DMS 273 treated with DMSO at 0.1 percent for 48 hours (cell line): ENCODE measurements at regions not wholly inside any gene's neighbourhood (a gene's known extent, or its start where the extent isn't known, plus 50 kb on each side); places are given as distances from the start of the nearest gene placed in this dataset.
"Not testable (repeated sequence)": the region's sequence is repeated elsewhere in the genome, so short reads cannot be mapped to it uniquely, and the experiment has no call there.

Source experiments
- DNase-seq: peaks from one replicate; lab custom pipeline; 2025; lab: John Stamatoyannopoulos, UW

DNA sequence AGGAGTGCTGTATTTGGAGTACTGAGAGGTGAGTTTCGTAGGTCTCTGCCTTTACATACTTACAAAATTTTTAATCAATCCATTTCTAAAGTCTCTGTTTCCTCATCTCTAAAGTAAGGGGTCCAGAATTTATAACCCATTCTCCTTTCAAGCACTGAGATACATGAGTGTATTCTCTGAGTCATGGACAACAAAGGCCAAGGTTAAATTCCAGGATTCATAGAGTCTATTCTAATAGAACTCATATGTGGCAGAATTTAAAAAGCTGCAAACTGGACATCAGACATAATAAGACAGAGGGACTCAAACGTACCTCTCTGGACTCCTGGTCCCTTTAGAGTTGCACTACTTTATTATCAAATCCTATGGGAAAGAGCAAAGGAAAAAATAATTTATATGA, 112.5 kb upstream of the SLIT3 start:
- no peak for DNase-seq

DNA sequence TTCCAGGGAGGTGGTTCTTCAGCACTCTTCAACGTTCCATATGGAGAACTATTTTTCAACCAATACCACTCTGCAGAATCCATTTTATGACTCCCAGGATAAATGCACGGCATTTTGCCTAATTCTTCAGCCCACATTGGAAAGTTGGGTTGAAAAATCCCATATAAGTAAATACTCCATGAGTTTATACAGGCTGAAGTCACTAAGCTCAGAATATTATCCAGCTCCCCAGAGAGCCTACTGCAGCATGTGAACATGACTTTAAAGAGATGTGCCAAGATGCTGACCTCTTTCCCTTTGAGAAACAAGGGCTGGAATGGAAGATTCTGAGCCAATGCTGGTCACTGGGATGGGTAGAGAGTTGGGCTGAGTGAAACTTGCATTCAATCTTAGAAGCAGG, 111.9 kb upstream of the SLIT3 start:
- no peak for DNase-seq

DNA sequence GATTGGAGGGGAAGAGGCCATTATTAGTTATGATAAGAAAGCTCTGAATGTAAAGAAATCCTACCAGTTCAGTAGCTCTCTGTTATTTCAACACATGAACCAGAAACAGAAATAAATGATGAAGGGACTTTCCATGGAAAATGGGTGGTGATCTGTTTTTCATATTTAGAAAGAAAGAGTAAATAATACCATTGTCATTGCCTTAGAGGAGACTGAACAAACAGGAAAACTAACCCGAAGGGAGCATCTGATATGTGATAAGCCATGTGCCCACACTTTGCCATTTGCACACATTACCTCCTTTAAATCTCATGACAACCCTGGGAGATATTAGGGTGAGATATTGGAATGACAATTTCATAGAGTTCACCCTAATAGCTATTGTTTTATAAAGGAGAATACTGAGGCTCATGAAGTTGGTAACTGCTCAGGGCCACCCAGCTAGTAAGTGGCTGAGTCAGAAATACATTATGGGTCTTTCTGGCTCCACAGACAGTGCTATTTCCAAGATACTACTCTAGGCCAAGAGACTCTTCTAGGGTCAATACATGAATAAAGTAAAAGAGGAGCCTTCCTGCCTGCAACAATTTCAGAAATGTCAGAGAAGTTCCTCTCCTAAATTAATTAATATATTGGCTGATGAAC, 111.0 kb upstream of the SLIT3 start:
- DNase-seq: no peak

DNA sequence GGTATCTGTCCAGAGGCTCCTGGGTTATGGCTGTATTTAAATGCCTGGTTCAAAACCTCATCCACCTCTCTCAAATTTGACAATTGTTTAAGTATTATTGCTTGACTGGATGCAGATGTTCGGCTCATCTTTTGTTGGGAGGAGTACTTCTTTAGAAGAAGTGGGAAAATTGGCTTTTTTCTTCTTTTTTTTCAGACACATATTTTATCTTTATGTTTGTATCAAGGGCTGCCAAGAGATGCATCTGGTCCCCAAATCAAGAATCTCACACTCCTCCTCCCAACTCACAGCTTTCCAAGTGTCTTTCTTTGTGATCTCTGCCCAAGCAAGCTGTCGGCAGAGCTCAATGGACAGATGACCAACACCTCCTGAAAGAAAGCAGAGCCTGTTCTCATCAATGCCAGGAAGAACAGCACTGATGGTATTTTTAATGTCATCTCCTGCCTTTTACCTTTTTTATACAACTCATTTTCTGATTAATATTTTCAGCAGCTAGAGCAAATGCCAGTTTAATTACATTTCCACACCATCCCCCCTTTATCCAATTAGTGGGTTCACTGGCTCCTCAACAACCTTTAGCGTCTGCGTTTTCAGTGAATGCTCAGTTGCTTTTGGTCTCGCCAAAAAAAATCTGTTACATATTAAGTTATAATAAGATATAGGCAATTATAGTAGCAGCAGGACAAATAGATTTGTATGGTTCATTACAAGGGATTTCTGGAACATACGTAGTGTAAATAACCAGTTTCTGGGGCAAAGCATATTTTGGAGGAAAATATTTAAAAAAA, 110.3 kb upstream of the SLIT3 start:
- no peak for DNase-seq

DNA sequence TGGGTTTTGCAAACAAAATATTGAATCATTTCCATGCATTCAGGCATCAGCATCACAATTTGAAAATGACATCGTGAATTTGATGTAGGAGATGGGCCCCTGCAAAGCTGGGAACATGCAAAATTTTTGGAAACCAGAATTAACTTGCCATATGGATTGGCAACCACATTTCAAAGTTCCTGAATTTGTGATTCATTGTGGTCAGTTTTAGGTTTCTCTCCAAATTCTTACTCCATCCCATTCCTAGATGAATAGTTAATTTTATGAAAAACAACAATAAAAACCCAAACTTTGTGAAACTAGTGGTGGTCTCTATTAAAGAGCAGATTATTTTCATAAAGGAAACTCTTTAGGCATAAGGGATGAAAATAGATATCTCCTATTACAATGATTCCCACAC, 107.8 kb upstream of the SLIT3 start:
- no peak for DNase-seq

DNA sequence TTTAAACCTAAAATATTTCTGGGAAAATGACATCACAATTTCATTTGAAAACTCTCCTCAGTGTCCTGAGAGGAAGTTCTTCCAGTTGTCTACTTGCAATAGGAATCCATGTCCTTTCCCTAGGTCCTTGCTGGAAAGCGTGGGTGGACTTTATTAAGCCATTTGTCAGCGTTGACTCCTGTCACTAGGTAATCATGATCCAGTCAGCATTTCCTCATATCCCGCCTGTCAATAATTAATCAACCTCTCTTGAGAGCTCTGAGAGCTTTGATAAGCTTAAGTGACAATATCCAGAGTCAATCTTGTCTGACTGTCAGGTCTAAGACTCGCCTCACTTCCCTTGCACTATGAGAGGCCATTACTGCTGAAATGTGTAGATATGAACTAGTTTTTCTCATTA, 107.2 kb upstream of the SLIT3 start:
- no peak for DNase-seq

DNA sequence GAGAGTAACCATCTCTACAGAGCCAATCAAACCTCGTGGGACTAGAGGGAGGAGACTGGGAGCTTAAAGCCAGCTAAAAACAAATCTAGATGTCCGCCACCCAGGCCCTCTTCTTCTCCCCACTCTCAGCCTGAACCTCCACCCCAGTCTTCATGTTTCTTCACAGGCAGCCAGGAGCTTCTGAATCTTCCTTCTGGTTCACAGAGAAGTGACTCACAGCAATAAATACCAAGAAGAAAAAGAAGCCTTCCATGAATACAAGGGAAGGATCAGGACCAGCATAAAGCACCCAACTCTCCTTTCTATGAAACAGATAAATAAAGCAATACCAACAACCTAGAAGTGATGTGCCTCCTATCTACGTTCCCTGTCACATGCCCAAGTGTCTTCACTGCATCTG, 103.3 kb upstream of the SLIT3 start:
- no peak for DNase-seq

DNA sequence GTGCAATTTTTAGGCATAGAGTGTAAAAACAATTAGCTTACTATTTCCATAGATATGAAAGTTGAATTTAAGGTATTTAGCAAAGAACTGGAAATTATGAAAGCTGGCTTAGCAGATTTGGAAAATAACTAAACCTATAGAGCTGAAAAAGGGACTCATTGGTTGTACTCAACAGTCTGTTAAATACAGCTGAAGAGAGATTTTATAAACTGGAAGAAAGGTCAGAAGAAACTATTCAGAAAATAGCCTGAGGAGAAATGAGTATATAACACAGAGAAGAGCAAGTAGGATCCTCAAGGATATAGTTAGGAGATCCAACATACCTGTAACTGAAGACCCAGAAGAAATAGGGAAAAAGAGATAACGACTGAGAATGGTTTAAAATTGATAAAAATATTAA, 97.6 kb upstream of the SLIT3 start:
- DNase-seq: no peak

DNA sequence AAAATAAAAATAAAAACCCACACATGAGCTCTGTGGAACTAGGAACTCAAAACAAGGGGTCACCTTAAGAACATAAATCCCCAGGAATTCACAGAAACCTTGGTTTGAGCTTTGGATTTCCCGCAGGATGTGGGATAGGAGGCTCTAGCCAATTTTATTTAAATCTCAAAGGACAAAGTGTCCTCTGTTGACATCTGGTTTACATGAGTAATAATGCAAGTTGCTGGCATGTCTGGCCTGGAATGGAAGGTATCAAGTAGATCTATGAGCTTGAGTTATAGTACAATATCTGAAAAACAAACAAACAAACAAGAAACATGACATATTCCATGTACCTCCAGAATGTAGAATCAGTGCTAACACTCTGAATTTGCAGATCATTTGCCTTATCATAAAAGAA, 94.2 kb upstream of the SLIT3 start:
- DNase-seq: no peak

DNA sequence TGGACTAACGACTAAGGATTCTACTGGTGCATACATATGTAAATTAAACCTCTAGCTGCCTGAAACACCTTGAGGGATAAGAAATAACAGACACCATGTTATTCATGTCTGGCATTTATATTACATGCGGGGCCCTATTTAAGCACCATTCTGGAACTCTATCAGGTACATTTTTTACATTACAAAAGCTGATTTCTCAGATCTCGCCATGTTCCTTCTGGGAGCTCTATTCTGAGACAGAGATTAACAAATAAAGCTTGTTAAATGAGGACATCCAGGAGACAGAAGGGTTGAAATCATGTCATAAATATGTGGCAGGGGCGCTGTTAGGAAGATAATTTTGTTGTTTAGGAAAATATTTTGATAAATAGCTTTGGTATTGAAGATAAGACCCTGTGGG, 93.4 kb upstream of the SLIT3 start:
- no peak for DNase-seq

DNA sequence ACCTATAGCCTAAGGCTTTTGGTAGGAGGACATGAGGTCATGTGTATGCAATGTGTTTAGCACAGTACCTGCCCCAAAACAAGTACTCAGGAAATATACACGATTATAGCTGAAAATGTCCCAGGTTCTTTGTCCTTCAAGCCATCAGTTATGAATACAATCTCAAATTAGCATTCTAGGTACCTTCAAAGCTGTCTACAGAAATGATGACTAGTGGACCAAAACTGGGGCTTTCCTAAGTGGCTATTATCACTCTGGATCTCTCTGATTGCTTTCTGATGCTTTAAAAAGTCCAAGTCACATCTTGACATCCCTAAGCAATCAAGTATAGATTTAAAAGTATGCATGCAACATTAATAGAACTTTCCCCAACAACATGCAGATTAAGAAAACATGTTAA, 93.0 kb upstream of the SLIT3 start:
- DNase-seq: no peak

DNA sequence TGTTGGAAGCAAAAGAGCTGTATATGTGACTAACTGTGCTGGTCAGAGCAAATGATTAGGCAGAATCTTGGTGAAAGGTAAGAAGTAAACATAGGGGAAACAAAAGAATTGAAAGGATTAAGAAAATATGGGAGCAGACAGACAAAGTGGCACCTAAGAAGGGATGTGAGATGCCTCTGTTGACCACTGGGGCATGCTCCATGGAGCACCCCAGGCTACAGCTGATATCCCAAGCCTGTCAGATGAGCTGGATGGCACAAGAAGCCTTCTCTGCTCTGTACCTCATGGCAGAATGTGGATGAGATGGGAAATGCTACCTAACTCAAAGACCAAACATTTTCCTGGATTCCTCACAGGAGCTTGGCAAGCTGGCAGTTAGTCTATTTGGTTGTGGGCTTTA, 89.3 kb upstream of the SLIT3 start:
- no peak for DNase-seq

DNA sequence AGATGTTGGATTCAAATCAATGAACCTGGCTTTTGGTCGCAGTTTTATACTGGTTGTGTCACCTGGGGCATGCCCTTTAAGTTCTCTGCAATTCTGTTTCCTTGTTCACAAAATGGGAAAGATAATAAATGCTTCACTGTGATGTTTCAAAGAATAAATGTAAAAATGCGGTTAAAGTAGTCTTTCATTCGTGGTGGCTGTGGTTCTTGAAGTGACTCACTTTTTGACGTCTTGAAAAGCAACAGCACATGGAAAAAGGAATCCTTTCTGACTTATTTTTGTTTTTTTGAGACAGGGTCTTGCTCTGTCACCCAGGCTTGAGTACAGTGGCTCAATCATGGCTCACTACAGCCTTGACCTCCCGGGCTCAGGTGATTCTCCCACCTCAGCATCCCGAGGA, 88.4 kb upstream of the SLIT3 start:
- no peak for DNase-seq

DNA sequence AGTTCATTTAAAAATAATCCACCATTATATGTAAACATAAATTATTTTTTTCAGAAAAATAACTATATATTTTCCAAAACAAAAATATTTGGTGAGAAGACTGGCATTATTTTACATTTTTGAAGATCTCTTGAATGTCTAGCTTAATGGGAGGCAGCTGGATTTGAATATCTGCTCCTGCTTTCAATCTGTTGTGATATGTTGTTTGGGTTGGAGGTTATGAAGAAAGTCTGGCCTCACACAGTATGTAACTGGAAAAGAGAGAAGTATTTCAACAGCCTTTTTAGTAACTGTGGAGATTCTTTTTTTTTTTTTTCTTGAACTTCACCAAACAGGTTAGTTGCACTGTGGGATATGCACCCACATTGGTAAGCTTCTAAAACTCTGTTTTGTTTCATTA, 84.7 kb upstream of the SLIT3 start:
- no peak for DNase-seq

DNA sequence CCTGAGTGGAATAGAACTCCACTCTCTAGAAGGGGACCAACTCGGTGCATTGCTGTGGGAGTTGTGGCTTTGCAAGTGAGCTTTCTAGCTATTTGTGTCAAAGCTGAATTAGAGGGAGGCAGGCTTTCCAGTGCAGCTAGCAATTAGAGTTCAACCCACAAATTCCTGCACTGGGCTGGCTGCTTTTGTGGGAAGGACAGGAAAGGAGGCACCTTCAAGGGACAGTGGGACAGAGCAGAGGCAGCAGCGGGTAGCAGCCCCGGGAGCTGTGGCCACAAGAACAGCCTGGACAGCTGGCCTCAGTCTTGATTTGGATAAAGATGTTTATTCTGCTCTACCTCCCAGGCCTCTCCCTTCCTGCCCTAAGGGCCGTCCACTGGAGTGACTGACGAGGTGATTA, 83.7 kb upstream of the SLIT3 start:
- no peak for DNase-seq

DNA sequence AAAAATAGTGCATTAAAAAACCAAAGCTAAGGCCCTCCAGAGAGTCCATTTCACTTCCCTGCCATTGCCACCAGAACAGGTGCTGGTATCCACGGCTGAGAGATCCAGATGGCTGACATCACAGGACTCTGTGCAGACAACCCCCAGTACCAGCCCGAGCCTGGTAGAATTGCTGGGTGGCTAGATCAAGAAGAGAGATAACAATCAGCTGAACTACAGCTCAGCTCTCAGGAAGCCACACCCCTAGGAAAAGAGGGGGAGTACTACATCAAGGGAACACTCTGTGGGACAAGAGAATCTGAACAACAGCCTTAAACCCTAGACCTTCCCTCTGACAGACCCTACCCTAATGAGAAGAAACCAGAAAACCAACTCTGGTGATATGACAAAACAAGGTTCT, 73.8 kb upstream of the SLIT3 start:
- DNase-seq: peak; percentile 38

DNA sequence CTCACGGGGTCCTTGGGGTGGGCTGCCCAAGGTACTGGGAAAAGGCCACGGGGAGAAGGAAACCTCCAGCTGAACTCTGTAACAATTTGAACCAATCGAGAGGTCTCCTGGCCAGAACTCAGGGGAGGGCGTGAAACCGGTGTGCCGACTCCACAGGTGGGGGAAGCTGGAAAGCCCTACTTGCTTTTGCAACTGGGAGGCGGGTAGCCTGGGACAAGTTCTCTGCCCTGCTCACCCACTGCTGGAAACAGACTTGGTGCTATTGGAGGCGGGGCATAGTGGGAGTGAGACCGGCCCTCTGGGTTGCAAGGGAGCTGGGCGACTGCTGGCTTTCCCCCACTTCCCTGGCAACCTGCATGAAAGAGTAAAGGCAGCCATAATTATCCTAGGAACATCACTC, 73.2 kb upstream of the SLIT3 start:
- no peak for DNase-seq

DNA sequence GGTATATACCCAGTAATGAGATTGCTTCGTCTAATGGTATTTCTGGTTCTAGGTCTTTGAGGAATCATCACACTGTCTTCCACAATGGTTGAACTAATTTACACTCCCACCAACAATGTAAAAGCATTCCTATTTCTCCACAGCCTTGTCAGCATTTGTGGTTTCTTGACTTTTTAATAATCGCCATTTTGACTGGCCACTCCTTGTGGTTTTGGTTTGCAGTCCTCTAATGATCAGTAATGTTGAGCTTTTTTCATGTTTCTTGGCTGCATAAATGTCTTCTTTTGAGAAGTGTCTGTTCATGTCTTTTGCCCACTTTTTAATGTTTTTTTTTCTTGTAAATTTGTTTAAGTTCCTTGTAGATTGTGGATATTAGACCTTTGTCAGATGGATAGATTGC, 70.9 kb upstream of the SLIT3 start:
- not testable (repeated sequence) for DNase-seq

DNA sequence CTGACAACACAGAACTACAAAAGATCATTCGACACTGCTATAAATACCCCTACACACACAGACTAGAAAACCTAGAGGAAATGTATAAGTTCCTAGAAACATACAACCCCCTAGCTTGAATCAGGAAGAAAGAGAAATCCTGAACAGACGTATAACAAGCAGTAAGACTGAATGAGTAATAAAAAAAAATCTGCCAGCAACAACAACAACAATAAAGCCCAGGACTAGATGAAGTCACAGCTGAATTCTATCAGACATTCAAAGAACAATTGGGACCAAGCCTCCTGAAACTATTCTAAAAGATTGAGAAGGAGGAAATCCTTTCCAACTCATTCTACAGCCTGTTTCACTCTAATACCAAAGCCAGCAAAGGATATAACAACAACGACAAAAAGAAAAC, 68.2 kb upstream of the SLIT3 start:
- no peak for DNase-seq

DNA sequence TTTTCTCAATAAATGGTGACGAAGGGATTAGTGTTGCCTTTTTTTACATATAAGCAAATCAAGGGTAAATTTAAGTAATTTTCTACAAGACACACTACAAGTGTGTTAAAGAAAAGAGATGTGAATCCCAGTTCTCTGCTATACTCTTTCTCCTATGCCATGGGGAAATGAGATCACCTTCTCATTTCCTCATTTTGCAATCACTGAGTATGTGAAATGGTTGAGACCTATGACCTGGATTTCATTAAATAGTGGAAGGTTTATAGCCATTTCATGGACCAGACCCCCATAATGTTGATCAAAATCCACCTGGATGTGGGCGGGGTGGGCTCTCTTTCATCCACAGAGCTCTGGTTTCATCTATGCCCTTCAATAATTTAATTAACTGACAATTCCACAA, 66.9 kb upstream of the SLIT3 start:
- DNase-seq: no peak

DNA sequence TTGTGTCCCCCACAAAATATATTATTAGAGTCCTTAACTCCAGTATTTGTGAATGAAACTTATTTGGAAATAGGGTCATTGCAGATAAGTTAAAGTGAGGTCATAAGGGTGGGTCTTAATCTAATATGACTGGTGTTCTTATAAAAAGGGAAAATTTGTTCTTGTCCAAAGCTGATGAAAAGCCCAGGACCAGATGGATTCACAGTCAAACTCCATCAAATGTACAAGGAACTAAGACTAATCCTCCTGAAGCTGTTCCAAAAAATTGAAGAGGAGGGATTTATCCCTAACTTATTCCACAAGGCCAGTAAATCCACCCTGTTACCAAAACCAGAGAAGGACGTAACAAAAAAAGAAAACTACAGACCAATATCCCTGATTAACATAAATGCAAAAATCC, 56.4 kb upstream of the SLIT3 start:
- DNase-seq: no peak

DNA sequence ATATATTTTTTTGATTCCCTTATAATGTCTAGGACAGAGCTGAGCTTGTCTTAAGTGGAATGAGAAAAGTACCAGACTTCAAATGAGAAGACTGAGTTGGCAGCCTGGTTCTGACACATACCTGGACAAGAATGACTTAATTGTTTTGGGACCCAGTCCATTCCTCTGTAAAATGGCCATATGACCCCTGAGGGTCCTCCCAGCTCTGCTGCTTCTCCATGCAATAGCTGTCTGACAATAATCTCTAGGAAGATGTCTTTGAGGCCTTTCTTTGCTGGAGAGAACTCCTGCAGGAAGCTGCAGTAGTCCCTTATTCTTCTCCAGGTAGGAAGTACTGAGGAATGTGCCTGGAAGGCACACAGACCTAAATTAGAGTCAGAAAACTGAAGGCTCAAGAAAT, 55.9 kb upstream of the SLIT3 start:
- no peak for DNase-seq

DNA sequence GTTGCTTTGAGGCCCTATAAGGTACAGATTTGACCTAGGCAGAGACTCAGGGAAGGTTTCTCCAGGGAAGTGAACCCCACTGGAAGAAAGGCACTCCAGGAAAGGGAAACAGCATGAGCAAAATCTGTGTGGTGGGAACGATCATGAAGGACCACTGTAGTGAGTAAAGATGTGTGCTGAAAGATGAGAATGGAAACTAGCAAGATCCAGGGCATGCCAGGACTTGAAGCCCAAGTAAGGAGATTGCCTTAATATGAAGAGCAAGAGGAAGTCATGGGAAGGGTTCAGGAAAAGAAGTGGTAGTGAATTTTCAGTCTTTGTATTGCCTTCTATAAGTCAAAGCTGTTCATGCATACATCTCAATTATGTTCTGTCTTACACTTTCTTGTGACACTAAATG, 55.2 kb upstream of the SLIT3 start:
- DNase-seq: no peak

DNA sequence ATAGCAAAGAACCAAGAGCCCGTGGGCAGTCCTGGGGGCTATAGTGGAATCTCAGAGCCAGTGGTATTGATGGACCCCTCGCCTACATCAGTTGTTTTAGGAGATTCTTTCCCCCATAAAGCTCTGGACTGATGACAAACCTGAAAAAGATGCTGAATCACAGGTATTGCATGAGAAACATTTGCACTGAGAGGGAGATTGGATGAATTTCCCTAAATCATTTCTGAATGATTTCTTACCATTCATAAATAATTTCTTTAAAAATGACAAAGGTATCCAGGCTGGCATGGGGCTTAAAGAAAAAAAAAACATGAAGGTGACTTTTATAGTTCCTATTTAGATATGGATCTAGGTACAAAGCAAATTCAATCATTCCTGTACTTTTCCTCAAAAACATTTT, 54.0 kb upstream of the SLIT3 start:
- DNase-seq: no peak
